ENCODE measurements at regions not wholly inside any gene's neighbourhood (a gene's known extent, or its start where the extent isn't known, plus 50 kb on each side); places are given as distances from the start of the nearest gene placed in this dataset.

DNA sequence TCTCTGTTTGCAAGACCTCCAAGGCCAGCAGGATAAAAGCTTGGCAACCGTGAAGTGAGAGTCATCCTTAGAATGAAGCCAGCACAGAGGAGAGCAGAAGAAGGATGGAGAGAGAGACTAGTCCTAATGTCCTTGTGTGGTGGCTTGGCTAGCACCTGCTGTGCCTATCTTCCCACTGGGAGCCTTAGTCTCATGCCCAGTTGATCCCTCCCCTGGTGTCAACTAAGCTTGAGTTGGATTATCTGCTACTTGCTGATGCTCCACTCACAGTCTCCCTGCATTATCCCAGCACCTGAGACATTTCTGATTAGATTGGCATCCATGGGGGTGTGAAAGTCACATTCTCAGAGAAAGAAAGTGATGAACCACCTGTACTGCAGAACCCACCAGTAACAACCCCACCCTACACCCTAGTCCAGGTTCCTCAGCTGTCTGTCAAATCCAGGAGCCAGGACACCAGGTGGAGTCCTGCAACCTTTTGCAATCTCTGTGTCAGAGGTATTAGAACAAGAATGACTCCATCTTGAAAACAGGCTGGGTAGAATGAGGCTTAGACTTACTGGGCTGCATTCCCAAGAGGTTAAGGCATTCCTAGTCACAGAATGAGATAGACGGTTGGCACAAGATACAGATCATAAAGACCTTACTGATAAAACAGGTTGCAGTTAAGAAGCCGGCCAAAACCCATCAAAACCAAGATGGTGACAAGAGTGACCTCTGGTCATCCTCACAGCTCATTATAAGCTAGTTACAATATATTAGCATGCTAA, 460.2 kb upstream of the C16orf82 start:
- H3K36me3 ChIP-seq: no peaks in the 10 kb centered on the region
- intact Hi-C loops (cut with DNase I): no loop called here
- H3K9me3 ChIP-seq: no peaks in the 10 kb centered on the region
- 62 to 83% (median 77%) methylated on average over 3 of the region's 3 CpGs for WGBS, 4 donors
- ATAC-seq (no peak), DNase-seq (no peak)
- peaks cover 0 to 5% (median 0%) of the 10 kb centered on the region in 9 donors for H3K27me3 ChIP-seq
- H3K4me1 ChIP-seq: no peaks in the 10 kb centered on the region
- no peak overlapping the region for H3K4me3 ChIP-seq
- TF ChIP-seq CTCF (IDR thresholded peaks at IDR 0.05) (no peak), POLR2A (IDR thresholded peaks at IDR 0.05) (no peak)
- no peak overlapping the region for H3K27ac ChIP-seq

GRCh38 chr16:26614237-26614841, 452.4 kb upstream of the C16orf82 start:
- Histone ChIP-seq H3K36me3 (no peaks in the 10 kb centered on the region), H3K4me3 (no peak overlapping the region), H3K27me3 (no peaks in the 10 kb centered on the region), H3K4me1 (no peaks in the 10 kb centered on the region), H3K9me3 (peaks cover 0 to 4% (median 0%) of the 10 kb centered on the region in 12 donors), H3K27ac (no peak overlapping the region)
- ATAC-seq (no peak), DNase-seq (no peak)
- intact Hi-C loops (cut with DNase I): no loop called here
- WGBS, 4 donors: 34 to 44% (median 37%) methylated on average over 7 of the region's 7 CpGs
- TF ChIP-seq POLR2A (IDR thresholded peaks at IDR 0.05): no peak
- no peak for TF ChIP-seq CTCF (IDR thresholded peaks at IDR 0.05)

DNA sequence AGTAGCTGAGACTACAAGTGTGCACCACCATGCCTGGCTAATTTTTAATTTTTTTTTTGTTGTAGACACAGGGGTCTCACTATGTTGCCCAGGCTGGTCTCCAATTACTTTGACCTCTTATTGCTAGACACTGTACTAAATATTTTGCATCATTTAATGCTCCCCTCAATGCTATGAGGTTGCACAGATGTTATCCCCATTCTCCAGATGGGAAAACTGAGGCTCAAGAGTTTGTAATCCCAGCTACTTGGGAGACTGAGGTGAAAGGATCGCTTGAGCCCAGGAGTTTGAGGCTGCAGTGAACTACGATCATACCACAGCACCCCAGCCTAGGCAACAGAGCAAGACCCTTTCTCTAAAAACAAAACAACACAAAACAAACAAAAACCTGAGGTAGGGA, 443.3 kb upstream of the C16orf82 start:
- no peak for DNase-seq
- intact Hi-C loops (cut with DNase I): no loop called here

More for the DNA sequence above, 443.3 kb upstream of the C16orf82 start:
- Histone ChIP-seq H3K27me3 (peaks cover 0 to 10% (median 0%) of the 10 kb centered on the region in 9 donors), H3K4me3 (no peak overlapping the region), H3K4me1 (no peaks in the 10 kb centered on the region), H3K36me3 (no peaks in the 10 kb centered on the region), H3K27ac (no peak overlapping the region), H3K9me3 (peaks cover 0 to 11% (median 0%) of the 10 kb centered on the region in 12 donors)
- TF ChIP-seq POLR2A (IDR thresholded peaks at IDR 0.05) (no peak), CTCF (IDR thresholded peaks at IDR 0.05) (no peak)
- WGBS, 4 donors: 79 to 84% (median 81%) methylated on average over 2 of the region's 2 CpGs
- ATAC-seq: no peak

All from heart left ventricle (tissue), 16 donors.